ENCODE measurements at regions not wholly inside any gene's neighbourhood (a gene's known extent, or its start where the extent isn't known, plus 50 kb on each side); places are given as distances from the start of the nearest gene placed in this dataset.

GRCh38 chr12:75702477-75703093, 191.2 kb upstream of the KRR1 start:
- Histone ChIP-seq H3K4me3 (ENCODE audit: low read length) (no peak overlapping the region), H4K20me1 (ENCODE audit: insufficient read depth) (no peaks in the 10 kb centered on the region), H3K27me3 (ENCODE audit: insufficient read depth, low read depth, low read length) (no peaks in the 10 kb centered on the region), H3K27ac (ENCODE audit: low read length) (no peak overlapping the region), H3F3A (ENCODE audit: insufficient read depth, low read length, poor library complexity, severe bottlenecking) (no peaks in the 10 kb centered on the region), H3K79me2 (replicated peaks; ENCODE audit: insufficient read depth, low read length) (no peaks in the 10 kb centered on the region), H3K4me2 (ENCODE audit: low read length) (no peak overlapping the region), H3K36me3 (ENCODE audit: insufficient read depth, low read length) (no peaks in the 10 kb centered on the region), H2AFZ (ENCODE audit: low read depth, low read length) (no peak overlapping the region), H3K9ac (ENCODE audit: low read length) (no peak overlapping the region), H3K9me3 (ENCODE audit: low read length) (no peaks in the 10 kb centered on the region), H3K9me2 (ENCODE audit: insufficient read depth, low read length) (no peaks in the 10 kb centered on the region)
- TF ChIP-seq EZH2 (IDR thresholded peaks at IDR 0.05; ENCODE audit: borderline replicate concordance, insufficient read depth, low read length, poor library complexity, severe bottlenecking) (no peak), RAD21 (conservative IDR thresholded peaks at IDR 0.05) (no peak), CTCF (IDR thresholded peaks at IDR 0.05; ENCODE audit: poor library complexity, severe bottlenecking) (no peak), EP300 (conservative IDR thresholded peaks at IDR 0.05; ENCODE audit: poor library complexity, severe bottlenecking) (no peak), MXI1 (conservative IDR thresholded peaks at IDR 0.05; ENCODE audit: poor library complexity, severe bottlenecking) (no peak), SMC3 (conservative IDR thresholded peaks at IDR 0.05; ENCODE audit: poor library complexity) (no peak), POLR2AphosphoS5 (IDR thresholded peaks at IDR 0.05) (no peak), REST (IDR thresholded peaks at IDR 0.05; ENCODE audit: borderline replicate concordance) (no peak), TAF1 (IDR thresholded peaks at IDR 0.05; ENCODE audit: low read depth) (no peak)

- H3K79me2 ChIP-seq (replicated peaks; ENCODE audit: insufficient read depth, low read length) = no peaks in the 10 kb centered on the region
- H3K4me2 ChIP-seq (ENCODE audit: low read length) = no peak overlapping the region
- H4K20me1 ChIP-seq (ENCODE audit: insufficient read depth) = no peaks in the 10 kb centered on the region
- H3K9me2 ChIP-seq (ENCODE audit: insufficient read depth, low read length) = no peaks in the 10 kb centered on the region
- no peak overlapping the region for H3K27ac ChIP-seq (ENCODE audit: low read length)
- no peak overlapping the region for H3K4me3 ChIP-seq (ENCODE audit: low read length)
- no peaks in the 10 kb centered on the region for H3K27me3 ChIP-seq (ENCODE audit: insufficient read depth, low read depth, low read length)
- H2AFZ ChIP-seq (ENCODE audit: low read depth, low read length) = no peak overlapping the region
- H3K9me3 ChIP-seq (ENCODE audit: low read length) = no peaks in the 10 kb centered on the region
- TF ChIP-seq REST (IDR thresholded peaks at IDR 0.05; ENCODE audit: borderline replicate concordance) (no peak), TAF1 (IDR thresholded peaks at IDR 0.05; ENCODE audit: low read depth) (no peak), RAD21 (conservative IDR thresholded peaks at IDR 0.05) (no peak), MXI1 (conservative IDR thresholded peaks at IDR 0.05; ENCODE audit: poor library complexity, severe bottlenecking) (no peak), POLR2AphosphoS5 (IDR thresholded peaks at IDR 0.05) (no peak), EP300 (conservative IDR thresholded peaks at IDR 0.05; ENCODE audit: poor library complexity, severe bottlenecking) (no peak), CTCF (IDR thresholded peaks at IDR 0.05; ENCODE audit: poor library complexity, severe bottlenecking) (no peak), SMC3 (conservative IDR thresholded peaks at IDR 0.05; ENCODE audit: poor library complexity) (no peak), EZH2 (IDR thresholded peaks at IDR 0.05; ENCODE audit: borderline replicate concordance, insufficient read depth, low read length, poor library complexity, severe bottlenecking) (no peak)
- H3K36me3 ChIP-seq (ENCODE audit: insufficient read depth, low read length) = no peaks in the 10 kb centered on the region
- H3F3A ChIP-seq (ENCODE audit: insufficient read depth, low read length, poor library complexity, severe bottlenecking) = no peaks in the 10 kb centered on the region
- H3K9ac ChIP-seq (ENCODE audit: low read length) = no peak overlapping the region
Measured at GRCh38 chr12:75701859-75702258, 190.4 kb upstream of the KRR1 start.

Data from neural cell (in vitro differentiated cells).